Spleen (tissue), 7 donors: ENCODE measurements at regions not wholly inside any gene's neighbourhood (a gene's known extent, or its start where the extent isn't known, plus 50 kb on each side); places are given as distances from the start of the nearest gene placed in this dataset.

Source experiments
- CTCF ChIP-seq, 11 experiments: fragments of 200-600 bp in 7 of 11; fragments of 450-650 bp in 4 of 11; sonication (generic) in 4 of 11; IDR thresholded peaks in 8 of 11; conservative IDR thresholded peaks in 3 of 11; 1 replicate in 7 of 11; 2 replicates in 4 of 11; pipeline versions ENCODE4 v1.4.0 to v1.8.0; 2016 to 2021; ENCODE audit warnings: antibody characterized with exemption in 11 of 11, inconsistent platforms in 4 of 11, mild to moderate bottlenecking in 1 of 11
- POLR2A ChIP-seq, 3 donors: fragments of 450-650 bp; IDR thresholded peaks; one replicate each; pipeline ENCODE4 v1.5.1; 2017; ENCODE audit warnings: antibody characterized with exemption in 3 of 3, mild to moderate bottlenecking in 1 of 3
- donor health status: DM: no; HTN: no; CAD: no; lungs with moderate emphysema.
- donor health status: DM: no; HTN: no; CAD: no.
- donor health status: DM: no; HTN: no; CAD: no.

- TF ChIP-seq POLR2A (IDR thresholded peaks at IDR 0.05) (no peak), CTCF (IDR thresholded peaks at IDR 0.05 in 8 of 11, conservative IDR thresholded peaks at IDR 0.05 in 3 of 11) (no peak)
Measured at GRCh38 chr5:7186818-7187217, 209.1 kb upstream of the ADCY2 start.
